ENCODE measurements at regions not wholly inside any gene's neighbourhood (a gene's known extent, or its start where the extent isn't known, plus 50 kb on each side); places are given as distances from the start of the nearest gene placed in this dataset.

GRCh38 chr7:116328161-116328560 is 117.8 kb downstream of the TES start:
- H3K4me1 Mint-ChIP-seq (ENCODE audit: low read depth, unreplicated experiment) = peaks cover 24% of the 10 kb centered on the region
- no peak for FAIRE-seq
- DNase-seq (ENCODE audit: low read depth) = no peak
- H3K4me3 Mint-ChIP-seq (ENCODE audit: unreplicated experiment) = no peak overlapping the region
- no peak for TF ChIP-seq CTCF (IDR thresholded peaks at IDR 0.05; ENCODE audit: insufficient read depth, low read depth, low read length)
- TF ChIP-seq EZH2 (IDR thresholded peaks at IDR 0.05; ENCODE audit: insufficient read depth, low read length) = no peak
- Histone ChIP-seq H3K79me2 (ENCODE audit: insufficient read depth, low read length) (peaks cover 39% of the 10 kb centered on the region), H2AFZ (ENCODE audit: low read depth, low read length) (no peak overlapping the region), H3K4me3 (ENCODE audit: insufficient read depth, low read depth, low read length) (no peak overlapping the region), H3K9me3 (ENCODE audit: insufficient read depth, low read depth, low read length) (no peaks in the 10 kb centered on the region), H3K9ac (ENCODE audit: low read length) (peak overlapping the region; percentile 32), H3K4me1 (ENCODE audit: insufficient read depth, low read length) (peaks cover 12% of the 10 kb centered on the region), H3K4me2 (ENCODE audit: low read length) (peak overlapping the region; percentile 79), H3K27me3 (ENCODE audit: insufficient read depth, low read length) (no peaks in the 10 kb centered on the region), H4K20me1 (ENCODE audit: insufficient read depth, low read length) (no peaks in the 10 kb centered on the region), H3K27ac (ENCODE audit: low read depth, low read length) (peak overlapping the region; percentile 75), H3K36me3 (ENCODE audit: insufficient read depth, low read length) (no peaks in the 10 kb centered on the region)
- no peaks in the 10 kb centered on the region for H3K27me3 Mint-ChIP-seq (ENCODE audit: low read depth, unreplicated experiment)
- H3K9me3 Mint-ChIP-seq (ENCODE audit: unreplicated experiment) = no peaks in the 10 kb centered on the region
- H3K27ac Mint-ChIP-seq (ENCODE audit: unreplicated experiment) = peak overlapping the region; percentile 87
- no peaks in the 10 kb centered on the region for H3K36me3 Mint-ChIP-seq (ENCODE audit: low read depth, unreplicated experiment)

- H2AFZ ChIP-seq (ENCODE audit: low read depth, low read length) = no peak overlapping the region
- Mint-ChIP-seq H3K27ac (ENCODE audit: unreplicated experiment) (no peak overlapping the region), H3K36me3 (ENCODE audit: low read depth, unreplicated experiment) (no peaks in the 10 kb centered on the region), H3K27me3 (ENCODE audit: low read depth, unreplicated experiment) (no peaks in the 10 kb centered on the region), H3K4me3 (ENCODE audit: unreplicated experiment) (no peak overlapping the region), H3K4me1 (ENCODE audit: low read depth, unreplicated experiment) (peaks cover 18% of the 10 kb centered on the region), H3K9me3 (ENCODE audit: unreplicated experiment) (no peaks in the 10 kb centered on the region)
- DNase-seq (ENCODE audit: low read depth) (no peak), FAIRE-seq (no peak)
- no peaks in the 10 kb centered on the region for H4K20me1 ChIP-seq (ENCODE audit: insufficient read depth, low read length)
- H3K79me2 ChIP-seq (ENCODE audit: insufficient read depth, low read length) = peaks cover 22% of the 10 kb centered on the region
- no peaks in the 10 kb centered on the region for H3K9me3 ChIP-seq (ENCODE audit: insufficient read depth, low read depth, low read length)
- no peaks in the 10 kb centered on the region for H3K36me3 ChIP-seq (ENCODE audit: insufficient read depth, low read length)
- peaks cover 12% of the 10 kb centered on the region for H3K4me1 ChIP-seq (ENCODE audit: insufficient read depth, low read length)
- H3K4me3 ChIP-seq (ENCODE audit: insufficient read depth, low read depth, low read length) = no peak overlapping the region
- no peaks in the 10 kb centered on the region for H3K27me3 ChIP-seq (ENCODE audit: insufficient read depth, low read length)
- H3K27ac ChIP-seq (ENCODE audit: low read depth, low read length) = no peak overlapping the region
- no peak for TF ChIP-seq CTCF (IDR thresholded peaks at IDR 0.05; ENCODE audit: insufficient read depth, low read depth, low read length)
- no peak for TF ChIP-seq EZH2 (IDR thresholded peaks at IDR 0.05; ENCODE audit: insufficient read depth, low read length)
- H3K4me2 ChIP-seq (ENCODE audit: low read length) = no peak overlapping the region
- no peak overlapping the region for H3K9ac ChIP-seq (ENCODE audit: low read length)
Measured at GRCh38 chr7:116329686-116330503, 119.6 kb downstream of the TES start.

- DNase-seq (ENCODE audit: low read depth) (peak; percentile 90), FAIRE-seq (no peak)
Measured at GRCh38 chr7:116331020-116331419, 120.7 kb downstream of the TES start.

More at GRCh38 chr7:116331020-116331419, 120.7 kb downstream of the TES start:
- H3K79me2 ChIP-seq (ENCODE audit: insufficient read depth, low read length) = peaks cover 11% of the 10 kb centered on the region
- no peak overlapping the region for H3K27ac Mint-ChIP-seq (ENCODE audit: unreplicated experiment)
- H3K4me1 ChIP-seq (ENCODE audit: insufficient read depth, low read length) = peaks cover 12% of the 10 kb centered on the region
- H3K27me3 Mint-ChIP-seq (ENCODE audit: low read depth, unreplicated experiment) = no peaks in the 10 kb centered on the region
- H3K9ac ChIP-seq (ENCODE audit: low read length) = no peak overlapping the region
- no peak overlapping the region for H3K27ac ChIP-seq (ENCODE audit: low read depth, low read length)
- no peaks in the 10 kb centered on the region for H3K36me3 Mint-ChIP-seq (ENCODE audit: low read depth, unreplicated experiment)
- no peaks in the 10 kb centered on the region for H3K27me3 ChIP-seq (ENCODE audit: insufficient read depth, low read length)
- H3K9me3 ChIP-seq (ENCODE audit: insufficient read depth, low read depth, low read length) = no peaks in the 10 kb centered on the region
- H2AFZ ChIP-seq (ENCODE audit: low read depth, low read length) = no peak overlapping the region
- H3K4me3 ChIP-seq (ENCODE audit: insufficient read depth, low read depth, low read length) = no peak overlapping the region
- no peaks in the 10 kb centered on the region for H4K20me1 ChIP-seq (ENCODE audit: insufficient read depth, low read length)
- H3K4me3 Mint-ChIP-seq (ENCODE audit: unreplicated experiment) = no peak overlapping the region
- no peaks in the 10 kb centered on the region for H3K36me3 ChIP-seq (ENCODE audit: insufficient read depth, low read length)
- no peaks in the 10 kb centered on the region for H3K9me3 Mint-ChIP-seq (ENCODE audit: unreplicated experiment)
- no peak overlapping the region for H3K4me2 ChIP-seq (ENCODE audit: low read length)
- peaks cover 14% of the 10 kb centered on the region for H3K4me1 Mint-ChIP-seq (ENCODE audit: low read depth, unreplicated experiment)
- TF ChIP-seq CTCF (IDR thresholded peaks at IDR 0.05; ENCODE audit: insufficient read depth, low read depth, low read length) (no peak), EZH2 (IDR thresholded peaks at IDR 0.05; ENCODE audit: insufficient read depth, low read length) (no peak)
